Peyer's patch (tissue), 4 donors: ENCODE measurements at regions not wholly inside any gene's neighbourhood (a gene's known extent, or its start where the extent isn't known, plus 50 kb on each side); places are given as distances from the start of the nearest gene placed in this dataset.

Experiments
- CTCF ChIP-seq, 6 experiments: fragments of 450-650 bp in 4 of 6; fragments of 200-600 bp in 2 of 6; sonication (generic) in 1 of 6; IDR thresholded peaks; one replicate each; pipeline ENCODE4 v1.5.1; 2017 to 2019; ENCODE audit warnings: antibody characterized with exemption in 6 of 6, mild to moderate bottlenecking in 3 of 6, moderate library complexity in 1 of 6
- POLR2A ChIP-seq, 2 donors: fragments of 450-650 bp; IDR thresholded peaks; one replicate each; pipeline ENCODE4 v1.5.1; 2017; ENCODE audit warnings: antibody characterized with exemption in 2 of 2, mild to moderate bottlenecking in 2 of 2, moderate library complexity in 2 of 2

GRCh38 chrX:138240266-138240665 lies 471.3 kb downstream of the FGF13 start:
- TF ChIP-seq CTCF (IDR thresholded peaks at IDR 0.05) (no peak), POLR2A (IDR thresholded peaks at IDR 0.05) (no peak)
